ENCODE measurements at regions not wholly inside any gene's neighbourhood (a gene's known extent, or its start where the extent isn't known, plus 50 kb on each side); places are given as distances from the start of the nearest gene placed in this dataset.

DNA sequence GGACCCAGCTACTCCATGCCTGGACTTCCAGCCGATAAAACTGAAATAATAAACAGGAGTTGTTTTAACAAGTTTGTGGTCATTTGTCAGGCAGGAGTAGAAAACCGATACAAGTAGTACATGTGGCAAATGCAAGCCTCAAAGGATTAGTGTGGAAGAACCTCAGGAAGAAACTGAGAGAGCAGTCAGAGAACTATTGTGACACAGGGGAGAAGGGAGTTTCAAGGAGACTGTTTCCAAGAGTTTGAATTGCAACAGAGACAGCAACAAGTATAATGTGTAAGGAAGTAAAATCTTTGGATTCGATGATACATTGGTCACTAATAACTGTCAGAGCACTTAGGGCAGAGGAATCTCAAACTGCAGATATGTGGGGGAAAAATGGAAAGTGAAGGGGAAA is 450.6 kb upstream of the ARHGEF26 start:
- no peaks in the 10 kb centered on the region for H3K36me3 ChIP-seq (ENCODE audit: control insufficient read depth in 3 of 3, insufficient read depth in 3 of 3, low read length in 3 of 3)
- H3K27me3 ChIP-seq (ENCODE audit: control insufficient read depth in 3 of 3, insufficient read depth in 3 of 3, low read length in 3 of 3) = no peaks in the 10 kb centered on the region
- no peak overlapping the region for H3K27ac ChIP-seq (ENCODE audit: low read depth, low read length)
- H3K4me3 ChIP-seq (ENCODE audit: low read length in 3 of 3) = no peak overlapping the region
- no peaks in the 10 kb centered on the region for H3K4me1 ChIP-seq (ENCODE audit: control insufficient read depth in 3 of 3, insufficient read depth in 3 of 3, low read length in 3 of 3)
- H3K9me3 ChIP-seq (ENCODE audit: control insufficient read depth in 3 of 3, low read length in 3 of 3) = no peaks in the 10 kb centered on the region
- H3K9ac ChIP-seq (ENCODE audit: low read depth in 1 of 3, low read length in 3 of 3) = no peak overlapping the region

DNA sequence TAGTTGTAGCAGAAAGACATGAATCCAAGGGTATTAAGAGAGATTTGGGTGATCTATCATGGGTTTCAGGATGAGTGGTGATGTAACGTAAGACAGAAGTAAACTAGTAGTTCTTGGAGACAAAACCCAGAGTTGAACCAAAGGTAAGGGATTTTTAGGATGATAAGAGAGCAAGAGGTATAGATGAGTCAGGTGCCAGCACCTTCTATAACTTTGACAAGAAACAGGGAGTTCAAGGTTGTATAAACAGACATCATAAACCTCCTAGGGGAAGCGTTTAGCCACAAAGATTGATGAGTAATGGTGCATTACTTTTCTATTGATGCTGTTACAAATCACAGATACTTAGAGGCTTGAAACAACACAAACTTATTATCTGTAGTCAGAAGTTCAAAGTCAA is 447.3 kb upstream of the ARHGEF26 start:
- no peaks in the 10 kb centered on the region for H3K36me3 ChIP-seq (ENCODE audit: control insufficient read depth in 3 of 3, insufficient read depth in 3 of 3, low read length in 3 of 3)
- no peak overlapping the region for H3K4me3 ChIP-seq (ENCODE audit: low read length in 3 of 3)
- no peak overlapping the region for H3K9ac ChIP-seq (ENCODE audit: low read depth in 1 of 3, low read length in 3 of 3)
- H3K27me3 ChIP-seq (ENCODE audit: control insufficient read depth in 3 of 3, insufficient read depth in 3 of 3, low read length in 3 of 3) = no peaks in the 10 kb centered on the region
- no peak overlapping the region for H3K27ac ChIP-seq (ENCODE audit: low read depth, low read length)
- H3K4me1 ChIP-seq (ENCODE audit: control insufficient read depth in 3 of 3, insufficient read depth in 3 of 3, low read length in 3 of 3) = no peaks in the 10 kb centered on the region
- H3K9me3 ChIP-seq (ENCODE audit: control insufficient read depth in 3 of 3, low read length in 3 of 3) = no peaks in the 10 kb centered on the region

DNA sequence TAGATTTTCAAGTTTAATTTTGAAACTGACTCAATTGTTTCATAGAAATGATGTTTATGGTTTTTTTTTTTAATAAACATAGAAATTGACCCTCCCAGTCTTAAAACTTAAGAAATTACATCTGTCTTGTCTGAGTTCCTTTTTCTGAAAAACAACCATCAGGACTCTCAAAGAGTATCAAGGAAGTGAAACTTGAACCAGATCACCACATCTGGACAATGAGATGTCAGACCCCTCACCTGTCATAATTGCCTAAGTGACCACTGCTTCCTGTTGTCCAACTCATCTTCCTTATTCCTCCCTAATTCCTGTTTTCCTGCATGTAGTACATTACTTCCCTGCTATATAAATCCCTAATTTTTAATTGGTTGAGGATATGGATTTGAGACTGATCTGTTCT is 441.5 kb upstream of the ARHGEF26 start:
- Histone ChIP-seq H3K36me3 (ENCODE audit: control insufficient read depth in 3 of 3, insufficient read depth in 3 of 3, low read length in 3 of 3) (no peaks in the 10 kb centered on the region), H3K9ac (ENCODE audit: low read depth in 1 of 3, low read length in 3 of 3) (no peak overlapping the region), H3K4me1 (ENCODE audit: control insufficient read depth in 3 of 3, insufficient read depth in 3 of 3, low read length in 3 of 3) (no peaks in the 10 kb centered on the region), H3K9me3 (ENCODE audit: control insufficient read depth in 3 of 3, low read length in 3 of 3) (no peaks in the 10 kb centered on the region), H3K27ac (ENCODE audit: low read depth, low read length) (no peak overlapping the region), H3K27me3 (ENCODE audit: control insufficient read depth in 3 of 3, insufficient read depth in 3 of 3, low read length in 3 of 3) (no peaks in the 10 kb centered on the region), H3K4me3 (ENCODE audit: low read length in 3 of 3) (no peak overlapping the region)

DNA sequence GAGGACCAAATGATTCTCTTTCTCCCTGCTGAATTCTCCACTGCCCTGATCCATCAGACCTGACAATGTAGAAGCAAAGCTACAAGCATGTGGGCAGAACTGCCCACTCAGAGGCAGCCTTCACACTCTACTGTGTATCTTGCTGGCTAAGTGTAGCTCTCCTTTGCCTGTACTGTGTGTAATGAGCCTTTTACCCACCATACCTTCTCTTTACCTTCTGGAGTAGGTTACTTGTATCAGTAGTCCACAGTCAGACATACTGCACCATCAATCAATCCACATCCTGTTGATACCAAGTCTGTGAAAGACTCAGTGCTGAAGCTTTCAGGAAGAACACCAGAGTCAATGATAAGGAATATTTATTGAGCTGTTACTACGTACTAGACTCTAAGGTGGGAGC is 440.7 kb upstream of the ARHGEF26 start:
- Histone ChIP-seq H3K4me3 (ENCODE audit: low read length in 3 of 3) (no peak overlapping the region), H3K9ac (ENCODE audit: low read depth in 1 of 3, low read length in 3 of 3) (no peak overlapping the region), H3K9me3 (ENCODE audit: control insufficient read depth in 3 of 3, low read length in 3 of 3) (no peaks in the 10 kb centered on the region), H3K36me3 (ENCODE audit: control insufficient read depth in 3 of 3, insufficient read depth in 3 of 3, low read length in 3 of 3) (no peaks in the 10 kb centered on the region), H3K27me3 (ENCODE audit: control insufficient read depth in 3 of 3, insufficient read depth in 3 of 3, low read length in 3 of 3) (no peaks in the 10 kb centered on the region), H3K27ac (ENCODE audit: low read depth, low read length) (no peak overlapping the region), H3K4me1 (ENCODE audit: control insufficient read depth in 3 of 3, insufficient read depth in 3 of 3, low read length in 3 of 3) (no peaks in the 10 kb centered on the region)

DNA sequence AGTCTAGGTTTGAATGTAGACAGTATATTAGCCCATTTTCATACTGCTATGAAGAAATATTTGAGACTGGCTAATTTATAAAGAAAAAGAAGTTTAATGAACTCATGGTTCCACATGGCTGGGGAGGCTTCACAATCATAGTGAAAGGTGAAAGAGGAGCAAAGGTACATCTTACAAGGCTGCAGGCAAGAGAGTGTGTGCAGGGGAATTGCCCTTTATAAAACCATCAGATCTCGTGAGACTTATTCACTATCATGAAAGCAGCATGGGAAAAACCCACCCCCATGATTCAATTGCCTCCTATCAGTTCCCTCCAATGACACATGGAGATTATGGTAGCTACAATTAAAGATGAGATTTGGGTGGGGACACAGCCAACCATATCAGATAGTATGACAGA is 440.1 kb upstream of the ARHGEF26 start:
- H3K4me1 ChIP-seq (ENCODE audit: control insufficient read depth in 3 of 3, insufficient read depth in 3 of 3, low read length in 3 of 3) = no peaks in the 10 kb centered on the region
- H3K9ac ChIP-seq (ENCODE audit: low read depth in 1 of 3, low read length in 3 of 3) = no peak overlapping the region
- no peak overlapping the region for H3K27ac ChIP-seq (ENCODE audit: low read depth, low read length)
- H3K4me3 ChIP-seq (ENCODE audit: low read length in 3 of 3) = no peak overlapping the region
- no peaks in the 10 kb centered on the region for H3K27me3 ChIP-seq (ENCODE audit: control insufficient read depth in 3 of 3, insufficient read depth in 3 of 3, low read length in 3 of 3)
- H3K36me3 ChIP-seq (ENCODE audit: control insufficient read depth in 3 of 3, insufficient read depth in 3 of 3, low read length in 3 of 3) = no peaks in the 10 kb centered on the region
- H3K9me3 ChIP-seq (ENCODE audit: control insufficient read depth in 3 of 3, low read length in 3 of 3) = no peaks in the 10 kb centered on the region

DNA sequence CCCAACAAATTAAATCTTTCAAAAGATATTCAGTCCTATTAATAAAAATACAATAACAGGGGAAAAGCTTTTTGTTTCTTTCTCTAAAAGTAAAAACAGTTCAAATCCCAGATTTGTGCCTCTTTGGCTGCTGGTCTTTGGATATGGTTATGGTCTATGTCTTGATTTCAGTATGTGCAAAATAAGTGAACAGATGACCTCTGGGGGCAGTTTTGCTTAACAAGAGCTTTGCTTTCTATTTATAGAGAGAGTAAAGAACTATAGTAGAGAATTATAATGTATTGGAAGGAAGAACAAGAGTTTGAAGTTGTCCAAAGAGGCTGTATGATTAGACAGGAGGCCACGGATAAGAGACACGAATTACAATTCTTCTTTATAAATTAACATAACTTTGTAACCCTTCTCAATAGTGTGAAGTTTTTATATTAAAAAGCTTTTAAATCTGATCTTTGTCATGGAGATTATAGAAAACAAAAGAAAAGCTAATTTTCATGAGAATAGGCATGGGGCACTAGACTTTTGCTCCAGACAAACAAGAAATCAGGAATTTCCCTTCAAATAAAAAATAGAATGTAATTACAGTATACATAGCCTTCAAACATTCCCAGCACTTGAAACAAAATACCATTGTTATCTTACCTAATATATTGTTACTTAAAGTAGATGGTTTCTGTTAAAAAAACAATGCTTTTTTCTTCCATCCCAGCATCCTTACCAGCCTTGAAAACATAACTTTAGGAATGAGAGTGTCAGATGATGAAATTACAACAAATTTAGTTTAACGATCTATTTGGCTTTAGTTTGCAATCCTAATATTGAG is 432.7 kb upstream of the ARHGEF26 start:
- H3K27me3 ChIP-seq (ENCODE audit: control insufficient read depth in 3 of 3, insufficient read depth in 3 of 3, low read length in 3 of 3) = no peaks in the 10 kb centered on the region
- no peak overlapping the region for H3K9ac ChIP-seq (ENCODE audit: low read depth in 1 of 3, low read length in 3 of 3)
- H3K27ac ChIP-seq (ENCODE audit: low read depth, low read length) = no peak overlapping the region
- H3K4me1 ChIP-seq (ENCODE audit: control insufficient read depth in 3 of 3, insufficient read depth in 3 of 3, low read length in 3 of 3) = no peaks in the 10 kb centered on the region
- H3K36me3 ChIP-seq (ENCODE audit: control insufficient read depth in 3 of 3, insufficient read depth in 3 of 3, low read length in 3 of 3) = no peaks in the 10 kb centered on the region
- no peaks in the 10 kb centered on the region for H3K9me3 ChIP-seq (ENCODE audit: control insufficient read depth in 3 of 3, low read length in 3 of 3)
- no peak overlapping the region for H3K4me3 ChIP-seq (ENCODE audit: low read length in 3 of 3)

DNA sequence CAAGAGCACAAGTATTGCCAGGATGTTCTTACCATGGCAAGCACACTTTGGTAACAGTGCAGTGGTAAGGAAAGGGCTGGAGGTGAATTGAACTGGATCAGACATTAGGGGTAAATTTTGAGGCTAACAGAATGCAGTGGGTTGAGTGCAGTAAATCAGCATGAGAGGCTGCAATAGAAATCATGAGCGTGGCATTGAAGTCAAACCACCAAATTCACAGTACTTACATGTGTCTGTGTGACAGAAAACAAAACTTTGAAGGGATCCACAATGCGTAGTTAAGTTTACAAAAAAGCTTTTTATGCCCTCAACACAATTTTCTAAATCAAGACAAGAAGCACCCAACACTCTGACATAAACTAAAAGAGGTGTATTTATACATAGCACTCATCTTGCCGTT is 428.0 kb upstream of the ARHGEF26 start:
- Histone ChIP-seq H3K4me3 (ENCODE audit: low read length in 3 of 3) (no peak overlapping the region), H3K27ac (ENCODE audit: low read depth, low read length) (no peak overlapping the region), H3K4me1 (ENCODE audit: control insufficient read depth in 3 of 3, insufficient read depth in 3 of 3, low read length in 3 of 3) (no peaks in the 10 kb centered on the region), H3K9me3 (ENCODE audit: control insufficient read depth in 3 of 3, low read length in 3 of 3) (no peaks in the 10 kb centered on the region), H3K9ac (ENCODE audit: low read depth in 1 of 3, low read length in 3 of 3) (no peak overlapping the region), H3K27me3 (ENCODE audit: control insufficient read depth in 3 of 3, insufficient read depth in 3 of 3, low read length in 3 of 3) (no peaks in the 10 kb centered on the region), H3K36me3 (ENCODE audit: control insufficient read depth in 3 of 3, insufficient read depth in 3 of 3, low read length in 3 of 3) (no peaks in the 10 kb centered on the region)

DNA sequence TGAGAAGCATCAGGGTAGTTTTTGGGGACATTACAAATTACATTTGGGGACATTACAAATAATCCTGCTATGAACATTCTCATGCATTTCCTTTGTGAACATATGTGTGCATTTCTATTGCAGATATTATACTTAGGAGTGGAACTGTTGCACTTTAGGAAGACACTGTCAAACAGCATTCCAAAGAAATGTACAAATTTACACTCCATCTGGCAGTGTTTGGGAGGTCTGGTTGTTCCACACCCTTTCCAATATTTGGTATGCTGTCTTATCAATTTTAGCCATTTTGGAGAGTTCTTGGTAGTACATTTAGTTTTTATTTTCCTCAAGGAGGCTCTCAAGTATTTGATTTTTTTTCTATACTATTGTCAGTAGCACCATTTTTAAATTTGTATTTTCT is 419.1 kb upstream of the ARHGEF26 start:
- no peaks in the 10 kb centered on the region for H3K4me1 ChIP-seq (ENCODE audit: control insufficient read depth in 3 of 3, insufficient read depth in 3 of 3, low read length in 3 of 3)
- H3K9ac ChIP-seq (ENCODE audit: low read depth in 1 of 3, low read length in 3 of 3) = no peak overlapping the region
- H3K4me3 ChIP-seq (ENCODE audit: low read length in 3 of 3) = no peak overlapping the region
- H3K9me3 ChIP-seq (ENCODE audit: control insufficient read depth in 3 of 3, low read length in 3 of 3) = no peaks in the 10 kb centered on the region
- H3K27ac ChIP-seq (ENCODE audit: low read depth, low read length) = no peak overlapping the region
- H3K27me3 ChIP-seq (ENCODE audit: control insufficient read depth in 3 of 3, insufficient read depth in 3 of 3, low read length in 3 of 3) = no peaks in the 10 kb centered on the region
- H3K36me3 ChIP-seq (ENCODE audit: control insufficient read depth in 3 of 3, insufficient read depth in 3 of 3, low read length in 3 of 3) = no peaks in the 10 kb centered on the region

DNA sequence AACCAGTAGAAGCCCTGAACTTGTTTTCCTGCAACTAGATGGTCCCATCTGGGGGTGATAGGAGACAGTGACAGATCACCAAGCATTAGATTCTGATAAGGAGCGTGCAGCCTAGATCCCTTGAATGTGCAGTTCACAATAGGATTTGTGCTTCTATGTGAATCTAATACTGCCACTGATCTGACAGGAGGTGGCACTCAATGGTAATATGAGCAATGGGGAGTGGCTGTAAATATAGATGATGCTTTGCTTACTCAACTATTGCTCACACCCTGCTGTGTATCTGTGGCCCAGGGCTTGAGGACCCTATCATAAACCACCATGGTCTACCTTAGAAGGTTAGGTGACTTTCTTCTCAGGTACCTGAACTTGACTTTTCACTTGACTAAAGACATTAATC is 417.1 kb upstream of the ARHGEF26 start:
- Histone ChIP-seq H3K27ac (ENCODE audit: low read depth, low read length) (no peak overlapping the region), H3K4me3 (ENCODE audit: low read length in 3 of 3) (no peak overlapping the region), H3K9me3 (ENCODE audit: control insufficient read depth in 3 of 3, low read length in 3 of 3) (no peaks in the 10 kb centered on the region), H3K36me3 (ENCODE audit: control insufficient read depth in 3 of 3, insufficient read depth in 3 of 3, low read length in 3 of 3) (no peaks in the 10 kb centered on the region), H3K4me1 (ENCODE audit: control insufficient read depth in 3 of 3, insufficient read depth in 3 of 3, low read length in 3 of 3) (no peaks in the 10 kb centered on the region), H3K27me3 (ENCODE audit: control insufficient read depth in 3 of 3, insufficient read depth in 3 of 3, low read length in 3 of 3) (no peaks in the 10 kb centered on the region), H3K9ac (ENCODE audit: low read depth in 1 of 3, low read length in 3 of 3) (no peak overlapping the region)

DNA sequence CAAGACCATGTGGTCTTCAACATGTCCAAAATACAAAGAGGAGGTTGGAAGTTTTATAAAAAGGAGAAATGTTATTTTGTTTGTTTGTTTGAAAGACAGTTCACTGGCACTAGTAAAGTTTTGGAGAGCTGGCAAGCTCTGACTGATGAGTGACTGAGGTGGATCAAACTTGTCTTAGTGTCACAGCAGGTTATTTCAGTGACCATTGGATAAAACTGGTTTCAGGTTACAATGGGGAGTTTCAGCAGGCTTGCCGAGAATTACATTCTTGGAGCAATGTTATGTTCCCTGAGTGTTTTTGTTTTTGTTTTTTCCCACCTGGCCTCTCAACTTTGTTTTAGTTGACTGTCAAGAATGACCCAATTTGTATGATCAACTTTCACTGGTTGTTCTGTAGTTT is 414.5 kb upstream of the ARHGEF26 start:
- no peak overlapping the region for H3K9ac ChIP-seq (ENCODE audit: low read depth in 1 of 3, low read length in 3 of 3)
- H3K36me3 ChIP-seq (ENCODE audit: control insufficient read depth in 3 of 3, insufficient read depth in 3 of 3, low read length in 3 of 3) = no peaks in the 10 kb centered on the region
- H3K27ac ChIP-seq (ENCODE audit: low read depth, low read length) = no peak overlapping the region
- H3K4me1 ChIP-seq (ENCODE audit: control insufficient read depth in 3 of 3, insufficient read depth in 3 of 3, low read length in 3 of 3) = no peaks in the 10 kb centered on the region
- no peaks in the 10 kb centered on the region for H3K27me3 ChIP-seq (ENCODE audit: control insufficient read depth in 3 of 3, insufficient read depth in 3 of 3, low read length in 3 of 3)
- no peaks in the 10 kb centered on the region for H3K9me3 ChIP-seq (ENCODE audit: control insufficient read depth in 3 of 3, low read length in 3 of 3)
- H3K4me3 ChIP-seq (ENCODE audit: low read length in 3 of 3) = no peak overlapping the region
